MG63 (cell line): ENCODE measurements at regions not wholly inside any gene's neighbourhood (a gene's known extent, or its start where the extent isn't known, plus 50 kb on each side); places are given as distances from the start of the nearest gene placed in this dataset.

Source experiments
- DNase-seq: peaks from one replicate; pipeline ENCODE4 v3.0.0-alpha.2; 2020
- H3K27me3 ChIP-seq: fragments of 250-450 bp; sonication (Bioruptor Pico); 2 replicates; pipeline ENCODE4 v1.5.1; 2020; ENCODE audit warnings: mild to moderate bottlenecking, moderate library complexity
- H3K36me3 ChIP-seq: fragments of 250-450 bp; sonication (Bioruptor Pico); 2 replicates; pipeline ENCODE4 v1.5.1; 2020; ENCODE audit warnings: mild to moderate bottlenecking, moderate library complexity
- H3K4me3 ChIP-seq: fragments of 250-450 bp; sonication (Bioruptor Pico); 2 replicates; pipeline ENCODE4 v1.5.1; 2020; ENCODE audit warnings: mild to moderate bottlenecking, moderate library complexity
- H3K9me3 ChIP-seq: fragments of 250-450 bp; sonication (Bioruptor Pico); 2 replicates; pipeline ENCODE4 v1.5.1; 2020; ENCODE audit warnings: mild to moderate bottlenecking, moderate library complexity

- no peak for DNase-seq
- no peak overlapping the region for H3K4me3 ChIP-seq
- no peaks in the 10 kb centered on the region for H3K36me3 ChIP-seq
- H3K9me3 ChIP-seq: no peaks in the 10 kb centered on the region
- H3K27me3 ChIP-seq: no peaks in the 10 kb centered on the region
Measured at GRCh38 chr13:79126706-79127105, 279.3 kb downstream of the RBM26 start.

GRCh38 chr13:79124183-79124582 lies 281.9 kb downstream of the RBM26 start:
- no peaks in the 10 kb centered on the region for H3K36me3 ChIP-seq
- H3K27me3 ChIP-seq: no peaks in the 10 kb centered on the region
- DNase-seq: no peak
- no peaks in the 10 kb centered on the region for H3K9me3 ChIP-seq
- H3K4me3 ChIP-seq: no peak overlapping the region

GRCh38 chr13:79121286-79121685 lies 284.8 kb downstream of the RBM26 start:
- no peak for DNase-seq
- H3K36me3 ChIP-seq: no peaks in the 10 kb centered on the region

GRCh38 chr13:79119578-79120107 lies 286.4 kb downstream of the RBM26 start:
- DNase-seq: no peak
- Histone ChIP-seq H3K4me3 (no peak overlapping the region), H3K36me3 (no peaks in the 10 kb centered on the region), H3K9me3 (no peaks in the 10 kb centered on the region), H3K27me3 (no peaks in the 10 kb centered on the region)

More at GRCh38 chr13:79121286-79121685, 284.8 kb downstream of the RBM26 start:
- Histone ChIP-seq H3K9me3 (no peaks in the 10 kb centered on the region), H3K27me3 (no peaks in the 10 kb centered on the region), H3K4me3 (no peak overlapping the region)

GRCh38 chr13:79112016-79112415 lies 294.0 kb downstream of the RBM26 start:
- Histone ChIP-seq H3K4me3 (no peak overlapping the region), H3K27me3 (no peaks in the 10 kb centered on the region), H3K9me3 (no peaks in the 10 kb centered on the region), H3K36me3 (no peaks in the 10 kb centered on the region)
- DNase-seq: no peak

- no peak for DNase-seq
- Histone ChIP-seq H3K4me3 (no peak overlapping the region), H3K9me3 (no peaks in the 10 kb centered on the region), H3K36me3 (no peaks in the 10 kb centered on the region), H3K27me3 (no peaks in the 10 kb centered on the region)
Measured at GRCh38 chr13:79108914-79109643, 297.0 kb downstream of the RBM26 start.

GRCh38 chr13:79098596-79098995 lies 307.5 kb downstream of the RBM26 start:
- Histone ChIP-seq H3K4me3 (no peak overlapping the region), H3K36me3 (no peaks in the 10 kb centered on the region), H3K9me3 (no peaks in the 10 kb centered on the region), H3K27me3 (no peaks in the 10 kb centered on the region)
- DNase-seq: no peak

- no peaks in the 10 kb centered on the region for H3K36me3 ChIP-seq
- H3K27me3 ChIP-seq: no peaks in the 10 kb centered on the region
- no peak for DNase-seq
- H3K9me3 ChIP-seq: no peaks in the 10 kb centered on the region
- H3K4me3 ChIP-seq: no peak overlapping the region
Measured at GRCh38 chr13:79097201-79097600, 308.9 kb downstream of the RBM26 start.

GRCh38 chr13:79096099-79096498 lies 310.0 kb downstream of the RBM26 start:
- no peaks in the 10 kb centered on the region for H3K9me3 ChIP-seq
- no peaks in the 10 kb centered on the region for H3K27me3 ChIP-seq
- H3K4me3 ChIP-seq: no peak overlapping the region
- DNase-seq: no peak
- no peaks in the 10 kb centered on the region for H3K36me3 ChIP-seq

- no peaks in the 10 kb centered on the region for H3K36me3 ChIP-seq
- no peaks in the 10 kb centered on the region for H3K27me3 ChIP-seq
- no peak for DNase-seq
- no peaks in the 10 kb centered on the region for H3K9me3 ChIP-seq
- no peak overlapping the region for H3K4me3 ChIP-seq
Measured at GRCh38 chr13:79090552-79091124, 315.4 kb downstream of the RBM26 start.

GRCh38 chr13:79084802-79085424 lies 321.1 kb downstream of the RBM26 start:
- H3K9me3 ChIP-seq: no peaks in the 10 kb centered on the region
- no peaks in the 10 kb centered on the region for H3K27me3 ChIP-seq
- no peak overlapping the region for H3K4me3 ChIP-seq
- H3K36me3 ChIP-seq: no peaks in the 10 kb centered on the region
- no peak for DNase-seq

- Histone ChIP-seq H3K27me3 (no peaks in the 10 kb centered on the region), H3K9me3 (no peaks in the 10 kb centered on the region)
- no peak for DNase-seq
Measured at GRCh38 chr13:79081942-79082341, 324.1 kb downstream of the RBM26 start.

GRCh38 chr13:79079351-79079839 lies 326.7 kb downstream of the RBM26 start:
- H3K27me3 ChIP-seq: no peaks in the 10 kb centered on the region
- no peak for DNase-seq
- H3K9me3 ChIP-seq: no peaks in the 10 kb centered on the region
- no peaks in the 10 kb centered on the region for H3K36me3 ChIP-seq
- no peak overlapping the region for H3K4me3 ChIP-seq

More at GRCh38 chr13:79081942-79082341, 324.1 kb downstream of the RBM26 start:
- H3K4me3 ChIP-seq: no peak overlapping the region
- no peaks in the 10 kb centered on the region for H3K36me3 ChIP-seq

- no peaks in the 10 kb centered on the region for H3K36me3 ChIP-seq
- H3K4me3 ChIP-seq: no peak overlapping the region
- DNase-seq: no peak
- H3K9me3 ChIP-seq: no peaks in the 10 kb centered on the region
- H3K27me3 ChIP-seq: no peaks in the 10 kb centered on the region
Measured at GRCh38 chr13:79075703-79076102, 330.4 kb downstream of the RBM26 start.

GRCh38 chr13:79070343-79070974 lies 335.6 kb downstream of the RBM26 start:
- no peak for DNase-seq

GRCh38 chr13:79062291-79062690 lies 343.8 kb downstream of the RBM26 start:
- DNase-seq: no peak
- H3K9me3 ChIP-seq: no peaks in the 10 kb centered on the region

More at GRCh38 chr13:79070343-79070974, 335.6 kb downstream of the RBM26 start:
- Histone ChIP-seq H3K36me3 (no peaks in the 10 kb centered on the region), H3K27me3 (no peaks in the 10 kb centered on the region), H3K4me3 (no peak overlapping the region), H3K9me3 (no peaks in the 10 kb centered on the region)

GRCh38 chr13:79060216-79060615 lies 345.8 kb downstream of the RBM26 start:
- H3K4me3 ChIP-seq: no peak overlapping the region
- no peaks in the 10 kb centered on the region for H3K36me3 ChIP-seq
- H3K27me3 ChIP-seq: no peaks in the 10 kb centered on the region; the same call in 1 of the 2 replicates
- no peaks in the 10 kb centered on the region for H3K9me3 ChIP-seq
- DNase-seq: no peak

More at GRCh38 chr13:79062291-79062690, 343.8 kb downstream of the RBM26 start:
- Histone ChIP-seq H3K4me3 (no peak overlapping the region), H3K27me3 (no peaks in the 10 kb centered on the region; the same call in 1 of the 2 replicates), H3K36me3 (no peaks in the 10 kb centered on the region)
